Lower leg skin (tissue), 3 donors: ENCODE measurements at regions not wholly inside any gene's neighbourhood (a gene's known extent, or its start where the extent isn't known, plus 50 kb on each side); places are given as distances from the start of the nearest gene placed in this dataset.

Experiments
- POLR2A ChIP-seq, 2 donors: fragments of 450-650 bp; IDR thresholded peaks; one replicate each; pipeline ENCODE4 v1.6.1; 2016 to 2017; ENCODE audit warnings: antibody characterized with exemption in 2 of 2, mild to moderate bottlenecking in 1 of 2, moderate library complexity in 1 of 2
- TF ChIP-seq, protein P1 (sequence below), 3 donors: fragments of 450-650 bp; IDR thresholded peaks; one replicate each; pipeline ENCODE4 v1.5.1; 2016; ENCODE audit warnings: antibody characterized with exemption in 3 of 3, mild to moderate bottlenecking in 3 of 3, moderate library complexity in 2 of 3

DNA sequence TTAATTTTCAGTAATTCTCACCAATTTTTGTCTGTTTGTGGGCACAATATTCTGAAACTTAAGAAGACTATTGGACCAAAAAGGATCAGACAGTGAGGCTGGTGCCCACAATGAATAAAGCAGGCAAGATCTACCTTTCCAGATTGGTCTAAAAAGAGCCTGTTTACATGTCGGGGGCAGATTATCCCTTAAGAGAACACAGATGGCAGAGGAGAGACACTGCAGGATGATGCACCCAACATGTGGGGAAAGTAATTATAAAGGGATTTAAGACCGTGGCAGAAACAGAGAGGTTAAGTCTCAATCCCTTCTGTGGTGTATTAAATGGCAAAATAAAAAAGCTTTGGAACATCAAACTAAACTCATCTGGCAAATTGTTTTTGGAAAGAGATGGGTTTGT lies 331.8 kb upstream of the CDH11 start:
- TF ChIP-seq, protein P1, sequence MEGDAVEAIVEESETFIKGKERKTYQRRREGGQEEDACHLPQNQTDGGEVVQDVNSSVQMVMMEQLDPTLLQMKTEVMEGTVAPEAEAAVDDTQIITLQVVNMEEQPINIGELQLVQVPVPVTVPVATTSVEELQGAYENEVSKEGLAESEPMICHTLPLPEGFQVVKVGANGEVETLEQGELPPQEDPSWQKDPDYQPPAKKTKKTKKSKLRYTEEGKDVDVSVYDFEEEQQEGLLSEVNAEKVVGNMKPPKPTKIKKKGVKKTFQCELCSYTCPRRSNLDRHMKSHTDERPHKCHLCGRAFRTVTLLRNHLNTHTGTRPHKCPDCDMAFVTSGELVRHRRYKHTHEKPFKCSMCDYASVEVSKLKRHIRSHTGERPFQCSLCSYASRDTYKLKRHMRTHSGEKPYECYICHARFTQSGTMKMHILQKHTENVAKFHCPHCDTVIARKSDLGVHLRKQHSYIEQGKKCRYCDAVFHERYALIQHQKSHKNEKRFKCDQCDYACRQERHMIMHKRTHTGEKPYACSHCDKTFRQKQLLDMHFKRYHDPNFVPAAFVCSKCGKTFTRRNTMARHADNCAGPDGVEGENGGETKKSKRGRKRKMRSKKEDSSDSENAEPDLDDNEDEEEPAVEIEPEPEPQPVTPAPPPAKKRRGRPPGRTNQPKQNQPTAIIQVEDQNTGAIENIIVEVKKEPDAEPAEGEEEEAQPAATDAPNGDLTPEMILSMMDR (IDR thresholded peaks at IDR 0.05), result no peak
- TF ChIP-seq POLR2A (IDR thresholded peaks at IDR 0.05), result no peak
